H1 (cell line): ENCODE measurements at regions not wholly inside any gene's neighbourhood (a gene's known extent, or its start where the extent isn't known, plus 50 kb on each side); places are given as distances from the start of the nearest gene placed in this dataset.

Experiments
- CHD7 ChIP-seq: fragments of 300-600 bp; sonication (generic); IDR thresholded peaks from 2 replicates; pipeline ENCODE4 v1.7.1; 2012; ENCODE audit warnings: low read length, moderate library complexity, mild to moderate bottlenecking, inconsistent platforms; ENCODE audit not compliant: insufficient replicate concordance
- PHF8 ChIP-seq: fragments of 200-600 bp; sonication (generic); conservative IDR thresholded peaks from 2 replicates; pipeline ENCODE4 v1.7.1; 2012; ENCODE audit warnings: low read depth, mild to moderate bottlenecking, inconsistent platforms, low read length, moderate library complexity
- SP1 ChIP-seq: IDR thresholded peaks from 2 replicates; pipeline ENCODE4 v1.6.1; 2011; ENCODE audit warnings: low read depth, low read length

DNA sequence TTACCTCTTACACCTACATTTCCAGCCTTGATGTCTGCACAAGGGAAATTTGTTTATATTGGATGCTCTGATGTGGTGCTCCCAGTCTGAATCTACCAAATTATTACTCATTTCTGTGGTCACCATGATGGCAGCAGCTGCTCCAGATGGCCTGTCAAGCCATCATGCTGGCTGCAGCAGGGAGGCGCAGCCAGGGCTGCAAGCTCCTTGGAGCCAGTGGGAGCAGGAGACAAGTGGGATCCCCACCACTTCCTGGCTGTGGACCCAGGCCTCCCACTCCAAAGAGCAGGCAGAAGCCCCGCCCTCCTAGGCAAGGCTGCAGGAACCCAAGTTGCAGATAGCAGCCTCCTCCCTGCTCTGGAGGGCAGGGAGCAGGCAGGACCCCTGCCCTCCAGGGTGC is 241.1 kb upstream of the ATP10B start (continued):
- TF ChIP-seq PHF8 (no peak), CHD7 (no peak), SP1 (no peak)
- TF ChIP-seq, all 59 proteins: peak for 0
